Keratinocyte (primary cell): ENCODE measurements at regions not wholly inside any gene's neighbourhood (a gene's known extent, or its start where the extent isn't known, plus 50 kb on each side); places are given as distances from the start of the nearest gene placed in this dataset.
A peak's percentile ranks its signal among the peaks of the same experiment; 100 is the strongest.

Experiments used
- DNase-seq: peaks from one replicate; pipeline ENCODE4 v3.0.0-alpha.2; 2011; ENCODE audit warnings: low read depth, missing footprints, low spot score
- FAIRE-seq: peaks from 2 replicates; lab custom pipeline; 2011; peaks lifted over from hg19 to GRCh38; lab: Jason Lieb, UNC
- H2AFZ ChIP-seq: 2 replicates; pipeline ENCODE4 v1.6.0; 2012; ENCODE audit warnings: low read length, control low read depth, inconsistent platforms; ENCODE audit not compliant: control insufficient read depth
- H3K27ac ChIP-seq: 2 replicates; pipeline ENCODE4 v1.5.1; 2011; ENCODE audit warnings: low read length; ENCODE audit not compliant: control insufficient read depth, insufficient read depth
- H3K27me3 ChIP-seq: 3 replicates; pipeline ENCODE4 v1.6.0; 2011; ENCODE audit warnings: low read length; ENCODE audit not compliant: control insufficient read depth, insufficient read depth; ENCODE audit errors: extremely low read depth
- H3K36me3 ChIP-seq, 2 experiments: 2 replicates in 1 of 2; 3 replicates in 1 of 2; pipeline ENCODE4 v1.5.1; 2011; ENCODE audit warnings: low read length in 2 of 2, mild to moderate bottlenecking in 1 of 2; ENCODE audit not compliant: control insufficient read depth in 2 of 2, insufficient read depth in 2 of 2; ENCODE audit errors: extremely low read depth in 1 of 2
- H3K4me1 ChIP-seq: 3 replicates; pipeline ENCODE4 v1.5.1; 2011; ENCODE audit warnings: low read length; ENCODE audit not compliant: control insufficient read depth, insufficient read depth; ENCODE audit errors: extremely low read depth
- H3K4me2 ChIP-seq: 3 replicates; pipeline ENCODE4 v1.6.0; 2011; ENCODE audit warnings: low read depth, low read length; ENCODE audit not compliant: control insufficient read depth, insufficient read depth; ENCODE audit errors: extremely low read depth
- H3K4me3 ChIP-seq, 3 experiments: fragments of 200-600 bp in 1 of 3; sonication (generic) in 1 of 3; 2 replicates in 2 of 3; 3 replicates in 1 of 3; pipeline ENCODE4 v1.5.1; 2011 to 2016; ENCODE audit warnings: low read length in 3 of 3, mild to moderate bottlenecking in 3 of 3, control low read depth in 2 of 3, inconsistent platforms in 1 of 3, low read depth in 1 of 3, mixed read lengths in 1 of 3, mixed run types in 1 of 3, moderate library complexity in 1 of 3; ENCODE audit not compliant: control insufficient read depth in 2 of 3, insufficient read depth in 2 of 3; ENCODE audit errors: extremely low read depth in 1 of 3
- H3K79me2 ChIP-seq: 2 replicates; pipeline ENCODE4 v1.6.0; 2012; ENCODE audit warnings: low read length; ENCODE audit not compliant: control insufficient read depth, insufficient read depth
- H3K9ac ChIP-seq: 3 replicates; pipeline ENCODE4 v1.6.0; 2011; ENCODE audit warnings: low read length; ENCODE audit not compliant: control insufficient read depth, insufficient read depth; ENCODE audit errors: extremely low read depth
- H3K9me1 ChIP-seq: 3 replicates; pipeline ENCODE4 v1.6.0; 2011; ENCODE audit warnings: low read length; ENCODE audit not compliant: control insufficient read depth, insufficient read depth; ENCODE audit errors: extremely low read depth
- H3K9me3 ChIP-seq: 2 replicates; pipeline ENCODE4 v1.5.1; 2012; ENCODE audit warnings: low read depth, low read length; ENCODE audit not compliant: control insufficient read depth
- H4K20me1 ChIP-seq: 3 replicates; pipeline ENCODE4 v1.6.0; 2011; ENCODE audit warnings: low read length; ENCODE audit not compliant: control insufficient read depth, insufficient read depth; ENCODE audit errors: extremely low read depth
- CTCF ChIP-seq, 3 experiments: IDR thresholded peaks in 1 of 3; conservative IDR thresholded peaks in 1 of 3; optimal IDR thresholded peaks in 1 of 3; 2 replicates in 2 of 3; 3 replicates in 1 of 3; pipeline versions ENCODE3 to v1.5.1; 2011; ENCODE audit warnings: low read length in 3 of 3, mild to moderate bottlenecking in 3 of 3, moderate library complexity in 2 of 3, control low read depth in 1 of 3, inconsistent platforms in 1 of 3; ENCODE audit not compliant: insufficient read depth in 2 of 3; ENCODE audit errors: extremely low read depth in 1 of 3
- EZH2 ChIP-seq: IDR thresholded peaks from one replicate; pipeline ENCODE4 v1.6.1; 2012; ENCODE audit warnings: inconsistent platforms, mild to moderate bottlenecking, low read length, moderate library complexity
- dilution Hi-C: fragments of 300-500 bp; cut with MboI; formaldehyde crosslinking; loops from one replicate; pipeline ENCODE4 v1.7.0; 2020; ENCODE audit warnings: low sequenced_read_pairs; ENCODE audit not compliant: extremely low pct_ligation_motif_present

GRCh38 chr1:82390627-82391026 is 589.9 kb downstream of the ADGRL2 start:
- H3K27ac ChIP-seq, result no peak overlapping the region
- no peaks in the 10 kb centered on the region for H3K9me1 ChIP-seq
- no peaks in the 10 kb centered on the region for H4K20me1 ChIP-seq
- dilution Hi-C loops, result no loop called here
- no peak overlapping the region for H3K4me2 ChIP-seq
- H3K4me1 ChIP-seq, result peaks cover 15% of the 10 kb centered on the region
- H3K79me2 ChIP-seq, result no peaks in the 10 kb centered on the region
- TF ChIP-seq EZH2, result no peak
- no peak for TF ChIP-seq CTCF (optimal IDR thresholded peaks at IDR 0.05 in 1 of 3, IDR thresholded peaks at IDR 0.05 in 1 of 3, conservative IDR thresholded peaks at IDR 0.05 in 1 of 3; ENCODE audit: extremely low read depth in 1 of 3, insufficient read depth in 2 of 3, low read length in 3 of 3)
- no peak overlapping the region for H3K4me3 ChIP-seq
- H3K9ac ChIP-seq, result no peak overlapping the region
- no peaks in the 10 kb centered on the region for H3K9me3 ChIP-seq
- H3K27me3 ChIP-seq, result no peaks in the 10 kb centered on the region
- H2AFZ ChIP-seq, result no peak overlapping the region
- FAIRE-seq (no peak), DNase-seq (no peak)
- H3K36me3 ChIP-seq, result no peaks in the 10 kb centered on the region

- Histone ChIP-seq H3K4me3 (no peak overlapping the region), H3K4me1 (peaks cover 15% of the 10 kb centered on the region), H3K27ac (no peak overlapping the region), H2AFZ (no peak overlapping the region), H3K4me2 (peak overlapping the region; percentile 0), H3K9me1 (no peaks in the 10 kb centered on the region), H3K36me3 (no peaks in the 10 kb centered on the region), H3K9me3 (no peaks in the 10 kb centered on the region), H4K20me1 (no peaks in the 10 kb centered on the region), H3K79me2 (no peaks in the 10 kb centered on the region), H3K27me3 (no peaks in the 10 kb centered on the region), H3K9ac (no peak overlapping the region)
- dilution Hi-C loops, result no loop called here
- TF ChIP-seq EZH2 (no peak), CTCF (optimal IDR thresholded peaks at IDR 0.05 in 1 of 3, IDR thresholded peaks at IDR 0.05 in 1 of 3, conservative IDR thresholded peaks at IDR 0.05 in 1 of 3; ENCODE audit: extremely low read depth in 1 of 3, insufficient read depth in 2 of 3, low read length in 3 of 3) (no peak)
- DNase-seq (peak; percentile 81), FAIRE-seq (peak; percentile 94)
Observed at GRCh38 chr1:82388679-82389078, 587.9 kb downstream of the ADGRL2 start.
